Left colon (tissue), 2 donors: ENCODE measurements at regions not wholly inside any gene's neighbourhood (a gene's known extent, or its start where the extent isn't known, plus 50 kb on each side); places are given as distances from the start of the nearest gene placed in this dataset.
"Not testable (repeated sequence)": the region's sequence is repeated elsewhere in the genome, so short reads cannot be mapped to it uniquely, and the experiment has no call there.

Experiments
- ATAC-seq: fragments of 200-7000 bp; cut with Tn5 transposase; one replicate; pipeline ENCODE4 v1.9.1; 2020; ENCODE audit warnings: mild to moderate bottlenecking, moderate library complexity
- DNase-seq, 2 donors: peaks; one replicate each; pipeline ENCODE4 v3.0.0-alpha.2; 2020
- intact Hi-C, 2 donors: fragments of 100-400 bp; cut with DNase I in 1 of 2; cut with micrococcal nuclease in 1 of 2; formaldehyde crosslinking; loops; one replicate each; pipeline versions ENCODE4 v1.11.2 to v1.14.0; 2022; cut with DNase I, micrococcal nuclease
- donor health status: DM: no; HTN: no; CAD: no.
- donor health status: DM: yes; HTN: yes; CAD: no.

GRCh38 chr2:238518172-238518820, 91.6 kb downstream of the ASB1 start:
- intact Hi-C loops: no loop called here
- no peak for DNase-seq
- ATAC-seq: no peak

- intact Hi-C loops: no loop called here
- no peak for DNase-seq
- no peak for ATAC-seq
These were observed 92.1 kb downstream of the ASB1 start for GRCh38 chr2:238518821-238519186.

GRCh38 chr2:238520359-238520886, 93.7 kb downstream of the ASB1 start:
- DNase-seq (no peak), ATAC-seq (no peak)
- intact Hi-C loops: loop anchor here in 1 of 2 donors (10.0 kb wide), 1 partner anchor 264 kb away; no protein-coding TSS in a partner anchor

- DNase-seq (no peak), ATAC-seq (no peak)
- intact Hi-C loops: loop anchor here in 1 of 2 donors (10.0 kb wide), 1 partner anchor 264 kb away; no protein-coding TSS in a partner anchor
These were observed 94.3 kb downstream of the ASB1 start for GRCh38 chr2:238521002-238521401.

- DNase-seq (no peak), ATAC-seq (no peak)
- intact Hi-C loops: loop anchor here in 1 of 2 donors (10.0 kb wide), 1 partner anchor 263 kb away; no protein-coding TSS in a partner anchor
These were observed 95.1 kb downstream of the ASB1 start for GRCh38 chr2:238521870-238522269.

- ATAC-seq: peak; percentile 36
- intact Hi-C loops: loop anchor here in 1 of 2 donors (10.0 kb wide), 1 partner anchor 261 kb away; no protein-coding TSS in a partner anchor
- DNase-seq: peak; percentile 12 to 54
These were observed 96.7 kb downstream of the ASB1 start for GRCh38 chr2:238523158-238524110.

GRCh38 chr2:238524426-238524983, 97.8 kb downstream of the ASB1 start:
- intact Hi-C loops: loop anchor here in 1 of 2 donors (10.0 kb wide), 1 partner anchor 260 kb away; no protein-coding TSS in a partner anchor
- DNase-seq: no peak
- no peak for ATAC-seq

- no peak for ATAC-seq
- DNase-seq: no peak
- intact Hi-C loops: loop anchor here in 1 of 2 donors (10.0 kb wide), 1 partner anchor 259 kb away; no protein-coding TSS in a partner anchor
These were observed 99.3 kb downstream of the ASB1 start for GRCh38 chr2:238525990-238526389.

- ATAC-seq (no peak), DNase-seq (no peak)
- intact Hi-C loops: loop anchor here in 1 of 2 donors (10.0 kb wide), 1 partner anchor 257 kb away; no protein-coding TSS in a partner anchor
These were observed 100.8 kb downstream of the ASB1 start for GRCh38 chr2:238527565-238527964.

- intact Hi-C loops: loop anchor here in 1 of 2 donors (10.0 kb wide), 1 partner anchor 256 kb away; no protein-coding TSS in a partner anchor
- DNase-seq: no peak
- peak; percentile 77 for ATAC-seq
These were observed 102.4 kb downstream of the ASB1 start for GRCh38 chr2:238528953-238529781.

GRCh38 chr2:238531017-238531645, 104.4 kb downstream of the ASB1 start:
- DNase-seq, intact Hi-C loops, ATAC-seq: not testable (repeated sequence)

- intact Hi-C loops, ATAC-seq, DNase-seq: not testable (repeated sequence)
These were observed 117.0 kb downstream of the ASB1 start for GRCh38 chr2:238543732-238544131.

- no peak for ATAC-seq
- intact Hi-C loops: no loop called here
- DNase-seq: no peak
These were observed 122.3 kb downstream of the ASB1 start for GRCh38 chr2:238548902-238549462.

- no peak for ATAC-seq
- intact Hi-C loops: no loop called here
- DNase-seq: no peak
These were observed 123.1 kb downstream of the ASB1 start for GRCh38 chr2:238549866-238550265.

GRCh38 chr2:238551091-238551490, 124.4 kb downstream of the ASB1 start:
- DNase-seq (no peak), ATAC-seq (no peak)
- intact Hi-C loops: no loop called here

- DNase-seq (no peak), ATAC-seq (no peak)
- intact Hi-C loops: no loop called here
These were observed 125.5 kb downstream of the ASB1 start for GRCh38 chr2:238552226-238552625.

- no peak for DNase-seq
- ATAC-seq: no peak
- intact Hi-C loops: no loop called here
These were observed 126.4 kb downstream of the ASB1 start for GRCh38 chr2:238553159-238553558.
